OCI-LY1 (cell line): ENCODE measurements at regions not wholly inside any gene's neighbourhood (a gene's known extent, or its start where the extent isn't known, plus 50 kb on each side); places are given as distances from the start of the nearest gene placed in this dataset.

Source experiments
- H2AFZ ChIP-seq: fragments of 200-600 bp; sonication (generic), shearing (Covaris generic); 2 replicates; pipeline ENCODE4 v1.6.0; 2014; ENCODE audit warnings: antibody characterized with exemption, mild to moderate bottlenecking, low read length
- H3F3A ChIP-seq: fragments of 200-600 bp; sonication (generic), shearing (Covaris generic); 2 replicates; pipeline ENCODE4 v1.6.0; 2014; ENCODE audit warnings: mild to moderate bottlenecking, antibody characterized with exemption, low read length, moderate library complexity; ENCODE audit not compliant: insufficient read depth
- H3K27ac ChIP-seq: fragments of 200-600 bp; sonication (generic); 2 replicates; pipeline ENCODE4 v1.5.1; 2014; ENCODE audit warnings: low read length, mixed run types, mild to moderate bottlenecking, low read depth; ENCODE audit not compliant: poor library complexity, severe bottlenecking
- H3K27me3 ChIP-seq: fragments of 200-600 bp; sonication (generic); 2 replicates; pipeline ENCODE4 v1.6.0; 2014; ENCODE audit warnings: antibody characterized with exemption, mild to moderate bottlenecking, low read length, moderate library complexity; ENCODE audit not compliant: insufficient read depth
- H3K36me3 ChIP-seq: fragments of 200-600 bp; sonication (generic); 2 replicates; pipeline ENCODE4 v1.6.1; 2014; ENCODE audit warnings: mild to moderate bottlenecking, antibody characterized with exemption, low read length, moderate library complexity, mixed read lengths; ENCODE audit not compliant: insufficient read depth
- H3K4me1 ChIP-seq: fragments of 200-600 bp; sonication (generic); 2 replicates; pipeline ENCODE4 v1.5.1; 2014; ENCODE audit warnings: mild to moderate bottlenecking, low read length, moderate library complexity; ENCODE audit not compliant: insufficient read depth, severe bottlenecking
- H3K4me2 ChIP-seq: fragments of 200-600 bp; sonication (generic), shearing (Covaris generic); 2 replicates; pipeline ENCODE4 v1.6.1; 2014; ENCODE audit warnings: low read length
- H3K4me3 ChIP-seq: fragments of 200-600 bp; sonication (generic); 2 replicates; pipeline ENCODE4 v1.5.1; 2014; ENCODE audit warnings: low read length, low read depth, mild to moderate bottlenecking, mixed read lengths; ENCODE audit not compliant: poor library complexity, severe bottlenecking
- H3K79me2 ChIP-seq: fragments of 200-600 bp; shearing (Covaris generic); 2 replicates; pipeline ENCODE4 v1.6.1; 2016; ENCODE audit warnings: mixed run types, low read length, mixed read lengths; ENCODE audit not compliant: insufficient read depth
- H3K9ac ChIP-seq: fragments of 200-600 bp; sonication (generic), shearing (Covaris generic); 2 replicates; pipeline ENCODE4 v1.6.1; 2014; ENCODE audit warnings: mild to moderate bottlenecking, low read length, mixed read lengths
- H3K9me2 ChIP-seq: fragments of 200-600 bp; sonication (generic), shearing (Covaris generic); 2 replicates; pipeline ENCODE4 v1.6.1; 2014; ENCODE audit warnings: low read depth, mild to moderate bottlenecking, low read length, mixed read lengths
- H3K9me3 ChIP-seq: fragments of 200-600 bp; shearing (Covaris generic); 2 replicates; pipeline ENCODE4 v1.6.1; 2014; ENCODE audit warnings: low read length, mixed read lengths
- H4K20me1 ChIP-seq: fragments of 200-600 bp; sonication (generic), shearing (Covaris generic); 2 replicates; pipeline ENCODE4 v1.6.0; 2016; ENCODE audit warnings: mild to moderate bottlenecking, low read length; ENCODE audit not compliant: insufficient read depth
- EZH2 ChIP-seq: fragments of 200-600 bp; sonication (generic), shearing (Covaris generic); IDR thresholded peaks from 2 replicates; pipeline ENCODE4 v1.8.0; 2017; ENCODE audit warnings: borderline replicate concordance, mixed run types, mild to moderate bottlenecking, antibody characterized with exemption, low read length, moderate library complexity, mixed read lengths
- TF ChIP-seq, protein P1 (sequence below): fragments of 200-600 bp; sonication (generic), shearing (Covaris generic); IDR thresholded peaks from 2 replicates; pipeline ENCODE4 v1.5.1; 2017; ENCODE audit warnings: mild to moderate bottlenecking, antibody characterized with exemption, low read length, moderate library complexity, mixed read lengths

DNA sequence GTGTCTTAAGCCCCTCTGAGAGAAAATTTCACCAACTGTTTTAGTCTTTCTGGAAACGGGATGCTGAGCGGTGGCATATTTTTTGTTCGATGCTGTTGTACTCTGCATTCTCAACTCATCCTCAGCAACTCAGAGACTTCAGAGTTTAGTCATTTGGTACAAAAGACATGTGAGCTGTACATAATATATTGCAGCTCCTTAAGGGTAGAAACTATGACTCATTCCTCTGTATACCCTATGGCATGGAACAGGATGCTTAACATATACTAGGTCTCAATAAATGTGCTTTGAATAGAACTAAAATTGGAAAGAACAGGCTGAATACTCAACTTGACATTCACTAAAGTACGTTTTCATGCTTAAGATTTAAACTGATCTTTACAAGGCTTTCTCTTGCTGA is 130.5 kb upstream of the SLITRK2 start:
- H3K9me3 ChIP-seq: no peaks in the 10 kb centered on the region
- H4K20me1 ChIP-seq: no peaks in the 10 kb centered on the region
- no peak overlapping the region for H3K9ac ChIP-seq
- H3F3A ChIP-seq: no peaks in the 10 kb centered on the region
- no peaks in the 10 kb centered on the region for H3K79me2 ChIP-seq
- TF ChIP-seq EZH2: no peak
- TF ChIP-seq, protein P1, sequence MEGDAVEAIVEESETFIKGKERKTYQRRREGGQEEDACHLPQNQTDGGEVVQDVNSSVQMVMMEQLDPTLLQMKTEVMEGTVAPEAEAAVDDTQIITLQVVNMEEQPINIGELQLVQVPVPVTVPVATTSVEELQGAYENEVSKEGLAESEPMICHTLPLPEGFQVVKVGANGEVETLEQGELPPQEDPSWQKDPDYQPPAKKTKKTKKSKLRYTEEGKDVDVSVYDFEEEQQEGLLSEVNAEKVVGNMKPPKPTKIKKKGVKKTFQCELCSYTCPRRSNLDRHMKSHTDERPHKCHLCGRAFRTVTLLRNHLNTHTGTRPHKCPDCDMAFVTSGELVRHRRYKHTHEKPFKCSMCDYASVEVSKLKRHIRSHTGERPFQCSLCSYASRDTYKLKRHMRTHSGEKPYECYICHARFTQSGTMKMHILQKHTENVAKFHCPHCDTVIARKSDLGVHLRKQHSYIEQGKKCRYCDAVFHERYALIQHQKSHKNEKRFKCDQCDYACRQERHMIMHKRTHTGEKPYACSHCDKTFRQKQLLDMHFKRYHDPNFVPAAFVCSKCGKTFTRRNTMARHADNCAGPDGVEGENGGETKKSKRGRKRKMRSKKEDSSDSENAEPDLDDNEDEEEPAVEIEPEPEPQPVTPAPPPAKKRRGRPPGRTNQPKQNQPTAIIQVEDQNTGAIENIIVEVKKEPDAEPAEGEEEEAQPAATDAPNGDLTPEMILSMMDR: no peak
- H3K4me3 ChIP-seq: no peak overlapping the region
- H2AFZ ChIP-seq: no peak overlapping the region
- H3K4me1 ChIP-seq: no peaks in the 10 kb centered on the region
- no peaks in the 10 kb centered on the region for H3K36me3 ChIP-seq
- no peaks in the 10 kb centered on the region for H3K27me3 ChIP-seq
- no peak overlapping the region for H3K4me2 ChIP-seq
- H3K27ac ChIP-seq: no peak overlapping the region
- H3K9me2 ChIP-seq: no peaks in the 10 kb centered on the region

DNA sequence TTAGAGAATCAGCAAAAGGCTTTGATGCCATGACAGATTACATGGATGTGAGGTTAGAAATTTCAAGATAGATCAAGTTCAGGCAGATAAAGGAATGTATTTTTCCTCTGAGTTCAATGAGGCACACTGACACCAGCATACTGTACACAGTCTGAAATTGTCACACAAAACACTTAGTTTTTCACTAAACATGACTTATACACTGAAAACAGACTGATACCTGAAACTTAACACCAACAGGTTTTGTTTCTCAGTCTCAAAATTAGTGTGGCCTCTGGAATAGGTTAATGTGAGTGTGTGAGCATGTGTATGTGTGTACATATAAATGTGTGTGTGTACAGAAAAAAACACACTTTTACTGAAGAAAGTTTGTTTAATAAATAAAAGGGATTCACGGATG is 129.9 kb upstream of the SLITRK2 start:
- Histone ChIP-seq H3K4me2 (no peak overlapping the region), H3K27me3 (no peaks in the 10 kb centered on the region), H2AFZ (no peak overlapping the region), H3F3A (no peaks in the 10 kb centered on the region), H3K4me3 (no peak overlapping the region), H3K4me1 (no peaks in the 10 kb centered on the region), H3K36me3 (no peaks in the 10 kb centered on the region), H3K9ac (no peak overlapping the region), H3K27ac (no peak overlapping the region), H3K79me2 (no peaks in the 10 kb centered on the region), H3K9me2 (no peaks in the 10 kb centered on the region), H3K9me3 (no peaks in the 10 kb centered on the region), H4K20me1 (no peaks in the 10 kb centered on the region)
- no peak for TF ChIP-seq EZH2
- TF ChIP-seq, protein P1: no peak

DNA sequence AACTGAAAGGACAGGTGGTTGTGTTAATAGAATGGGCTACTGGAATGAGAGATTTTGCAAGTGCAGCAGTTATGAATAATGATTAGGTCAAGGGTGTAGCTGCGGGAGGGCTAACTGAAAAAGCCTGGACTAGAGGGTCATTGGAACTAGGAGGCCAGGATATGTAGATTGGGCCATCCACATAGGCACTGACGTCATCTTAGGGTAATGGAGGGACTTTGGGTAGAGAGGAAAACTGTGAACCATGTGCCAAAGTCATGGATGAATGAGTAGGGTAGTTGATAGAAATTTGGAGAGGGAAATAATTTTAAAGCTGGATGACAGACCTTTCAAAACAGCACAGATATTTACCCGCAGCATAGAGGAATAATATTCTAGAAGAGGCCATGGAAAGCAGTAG is 123.6 kb upstream of the SLITRK2 start:
- no peaks in the 10 kb centered on the region for H3K79me2 ChIP-seq
- TF ChIP-seq, protein P1: no peak
- TF ChIP-seq EZH2: no peak
- no peaks in the 10 kb centered on the region for H3K36me3 ChIP-seq

More for the DNA sequence above, 123.6 kb upstream of the SLITRK2 start:
- no peaks in the 10 kb centered on the region for H3K27me3 ChIP-seq
- H3K9me2 ChIP-seq: no peaks in the 10 kb centered on the region
- H3F3A ChIP-seq: no peaks in the 10 kb centered on the region
- H4K20me1 ChIP-seq: no peaks in the 10 kb centered on the region
- H3K9me3 ChIP-seq: no peaks in the 10 kb centered on the region
- H2AFZ ChIP-seq: no peak overlapping the region
- no peak overlapping the region for H3K27ac ChIP-seq
- no peaks in the 10 kb centered on the region for H3K4me1 ChIP-seq
- H3K9ac ChIP-seq: no peak overlapping the region
- H3K4me2 ChIP-seq: no peak overlapping the region
- no peak overlapping the region for H3K4me3 ChIP-seq
